AG04449 (cell line): ENCODE measurements at regions not wholly inside any gene's neighbourhood (a gene's known extent, or its start where the extent isn't known, plus 50 kb on each side); places are given as distances from the start of the nearest gene placed in this dataset.
"Not testable (repeated sequence)": the region's sequence is repeated elsewhere in the genome, so short reads cannot be mapped to it uniquely, and the experiment has no call there.

Experiments used
- CTCF ChIA-PET: fragments of 350-600 bp; formaldehyde crosslinking; extraction: SDS; loops from one replicate; lab custom pipeline; 2021; ENCODE audit warnings: antibody characterized with exemption; lab: Yijun Ruan, JAX
- POLR2A ChIA-PET: fragments of 400-600, 350-600 bp; formaldehyde crosslinking; extraction: SDS; loops from one replicate; lab custom pipeline; 2020; ENCODE audit warnings: antibody characterized with exemption, inconsistent platforms; lab: Yijun Ruan, JAX
- DNase-seq: peaks from one replicate; pipeline ENCODE4 v3.0.0-alpha.2; 2010; ENCODE audit warnings: low read depth, low spot score
- H3K4me3 ChIP-seq: 2 replicates; pipeline ENCODE4 v1.5.1; 2011; ENCODE audit warnings: low read depth, mild to moderate bottlenecking, control low read depth, low read length
- TF ChIP-seq, protein P1 (sequence below): IDR thresholded peaks from one replicate; pipeline ENCODE4 v1.5.1; 2011; ENCODE audit warnings: mild to moderate bottlenecking, moderate library complexity, low read length, control low read depth, inconsistent platforms; ENCODE audit not compliant: insufficient read depth; ENCODE audit errors: missing control alignments

DNA sequence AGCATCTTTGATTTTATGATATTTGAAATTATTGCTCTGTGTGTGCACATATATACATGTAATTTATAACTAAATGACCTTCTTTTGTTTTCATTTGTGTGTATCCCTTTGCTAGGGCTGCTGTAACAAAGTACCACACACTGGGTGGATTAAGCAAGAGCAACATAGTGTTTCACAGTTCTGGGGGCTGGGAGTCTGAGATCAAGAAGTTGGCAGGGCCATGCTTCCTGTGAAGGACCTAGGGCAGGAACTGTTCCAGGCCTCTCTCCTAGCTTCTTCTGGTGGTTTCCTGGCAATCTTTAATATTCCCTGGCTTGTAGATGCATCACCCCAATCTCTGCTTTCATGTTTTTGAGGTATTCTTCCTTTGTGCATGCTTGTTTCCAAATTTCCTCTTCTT is 1043.9 kb downstream of the TSN start:
- CTCF ChIA-PET: no interaction called here
- TF ChIP-seq, protein P1, sequence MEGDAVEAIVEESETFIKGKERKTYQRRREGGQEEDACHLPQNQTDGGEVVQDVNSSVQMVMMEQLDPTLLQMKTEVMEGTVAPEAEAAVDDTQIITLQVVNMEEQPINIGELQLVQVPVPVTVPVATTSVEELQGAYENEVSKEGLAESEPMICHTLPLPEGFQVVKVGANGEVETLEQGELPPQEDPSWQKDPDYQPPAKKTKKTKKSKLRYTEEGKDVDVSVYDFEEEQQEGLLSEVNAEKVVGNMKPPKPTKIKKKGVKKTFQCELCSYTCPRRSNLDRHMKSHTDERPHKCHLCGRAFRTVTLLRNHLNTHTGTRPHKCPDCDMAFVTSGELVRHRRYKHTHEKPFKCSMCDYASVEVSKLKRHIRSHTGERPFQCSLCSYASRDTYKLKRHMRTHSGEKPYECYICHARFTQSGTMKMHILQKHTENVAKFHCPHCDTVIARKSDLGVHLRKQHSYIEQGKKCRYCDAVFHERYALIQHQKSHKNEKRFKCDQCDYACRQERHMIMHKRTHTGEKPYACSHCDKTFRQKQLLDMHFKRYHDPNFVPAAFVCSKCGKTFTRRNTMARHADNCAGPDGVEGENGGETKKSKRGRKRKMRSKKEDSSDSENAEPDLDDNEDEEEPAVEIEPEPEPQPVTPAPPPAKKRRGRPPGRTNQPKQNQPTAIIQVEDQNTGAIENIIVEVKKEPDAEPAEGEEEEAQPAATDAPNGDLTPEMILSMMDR: no peak
- H3K4me3 ChIP-seq: no peak overlapping the region
- no peak for DNase-seq
- POLR2A ChIA-PET: no interaction called here

DNA sequence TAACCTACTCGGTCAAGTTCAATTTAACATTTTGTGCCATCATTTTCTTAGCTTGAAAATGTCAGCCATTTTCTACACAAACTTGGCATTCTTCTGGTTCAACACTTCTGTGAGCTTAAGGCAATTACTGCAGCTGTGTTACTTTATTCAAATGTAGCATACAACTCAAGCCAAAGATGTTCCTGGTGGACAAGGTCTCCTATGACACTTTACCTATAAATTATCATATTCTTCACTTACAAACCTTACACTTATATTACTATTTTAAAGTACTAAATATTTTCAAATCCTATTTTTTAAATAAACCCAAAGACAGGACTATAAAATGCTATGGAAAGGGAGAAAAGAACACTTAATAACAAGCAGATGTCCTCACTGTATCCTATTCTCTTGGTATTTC is 1045.3 kb downstream of the TSN start:
- no peak overlapping the region for H3K4me3 ChIP-seq
- no peak for DNase-seq
- CTCF ChIA-PET: no interaction called here
- POLR2A ChIA-PET: no interaction called here
- TF ChIP-seq, protein P1: no peak

DNA sequence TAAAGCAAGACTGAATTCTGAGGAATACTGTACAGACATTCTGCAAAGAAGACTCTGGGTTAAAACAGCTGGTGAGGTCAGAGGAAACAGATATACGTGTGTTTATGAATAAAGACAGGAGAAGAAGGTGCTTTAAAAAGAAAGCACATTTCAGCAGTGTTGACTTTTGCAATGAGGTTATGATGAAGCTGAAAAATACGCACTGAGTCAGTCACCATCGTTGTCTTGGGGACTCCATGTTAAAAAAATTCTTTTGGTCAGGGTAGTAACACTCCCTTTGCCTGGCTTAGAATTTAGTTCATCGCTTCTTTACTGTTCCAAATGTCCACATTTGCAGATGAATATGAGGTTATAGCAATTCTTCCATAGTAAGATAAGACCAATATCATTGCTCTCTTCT is 1049.0 kb downstream of the TSN start:
- no peak for DNase-seq
- ChIA-PET POLR2A (no interaction called here), CTCF (no interaction called here)
- TF ChIP-seq, protein P1: no peak
- no peak overlapping the region for H3K4me3 ChIP-seq

DNA sequence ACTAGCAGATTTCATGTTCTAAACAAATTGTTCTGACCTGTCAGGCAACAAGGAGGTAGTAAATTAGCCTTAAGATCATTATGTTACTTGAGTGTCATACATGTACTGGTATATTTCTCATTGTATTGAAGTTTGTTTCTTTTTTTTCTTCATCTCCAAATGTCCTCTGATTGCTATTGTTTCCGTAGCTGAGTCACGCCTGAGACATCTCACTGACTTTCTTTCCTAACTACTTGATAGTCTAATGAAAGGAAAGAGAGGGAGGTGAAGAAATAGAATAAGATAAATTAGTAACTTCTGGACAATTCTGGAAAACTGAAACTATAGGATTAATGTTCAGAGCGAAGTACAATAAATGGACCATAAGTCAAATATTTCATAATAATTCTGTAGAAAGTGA is 1049.9 kb downstream of the TSN start:
- H3K4me3 ChIP-seq: no peak overlapping the region
- ChIA-PET POLR2A (no interaction called here), CTCF (no interaction called here)
- TF ChIP-seq, protein P1: no peak
- no peak for DNase-seq

DNA sequence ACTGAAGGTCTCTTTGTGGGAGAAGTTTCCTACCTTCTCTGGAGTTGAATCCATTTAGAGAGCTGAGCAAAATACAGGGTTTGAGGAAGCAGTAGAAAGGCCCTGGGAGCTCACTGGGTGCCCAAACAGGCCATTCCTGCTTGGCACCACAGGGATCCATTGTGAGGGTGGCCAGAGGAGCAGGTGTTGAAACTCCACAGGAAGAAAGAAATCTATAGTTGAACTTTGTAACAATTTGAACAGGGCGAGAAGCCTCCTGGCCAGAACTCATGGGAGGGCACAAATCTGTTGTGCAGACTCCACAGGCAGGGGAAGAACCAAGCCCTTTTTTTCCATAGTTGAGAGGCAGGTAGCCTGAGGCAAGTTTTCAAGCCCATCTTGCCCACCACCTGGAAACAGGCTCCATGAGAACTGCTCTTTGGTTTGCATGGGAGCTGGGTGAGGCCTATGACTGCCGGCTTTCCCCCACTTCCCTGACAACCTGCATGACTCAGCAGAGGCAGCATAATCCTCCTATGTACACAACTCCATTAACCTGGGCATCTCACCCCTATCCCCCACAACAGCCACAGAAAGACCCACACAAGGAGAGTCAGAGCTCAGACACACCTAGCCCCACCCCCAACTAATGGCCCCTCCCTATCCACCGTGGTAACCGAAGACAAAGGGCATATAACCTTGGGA is 1053.0 kb downstream of the TSN start:
- ChIA-PET CTCF (no interaction called here), POLR2A (no interaction called here)
- DNase-seq: no peak
- no peak overlapping the region for H3K4me3 ChIP-seq
- TF ChIP-seq, protein P1: no peak

DNA sequence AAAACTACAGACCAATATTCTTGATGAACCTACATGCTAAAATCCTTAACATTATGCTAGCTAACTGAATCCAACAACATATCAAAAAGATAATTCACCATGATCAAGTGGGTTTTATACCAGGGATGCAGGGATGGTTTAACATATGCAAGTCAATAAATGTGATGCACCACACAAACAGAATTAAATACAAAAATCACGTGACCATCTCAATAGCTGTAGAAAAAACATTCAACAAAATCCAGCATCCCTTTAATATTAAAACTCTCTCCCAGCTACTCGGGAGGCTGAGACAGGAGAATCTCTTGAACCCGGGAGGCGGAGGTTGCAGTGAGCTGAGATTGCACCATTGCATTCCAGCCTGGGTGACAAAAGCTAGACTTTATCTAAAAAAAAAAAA is 1056.8 kb downstream of the TSN start:
- DNase-seq, H3K4me3 ChIP-seq, CTCF ChIA-PET, POLR2A ChIA-PET: not testable (repeated sequence)

DNA sequence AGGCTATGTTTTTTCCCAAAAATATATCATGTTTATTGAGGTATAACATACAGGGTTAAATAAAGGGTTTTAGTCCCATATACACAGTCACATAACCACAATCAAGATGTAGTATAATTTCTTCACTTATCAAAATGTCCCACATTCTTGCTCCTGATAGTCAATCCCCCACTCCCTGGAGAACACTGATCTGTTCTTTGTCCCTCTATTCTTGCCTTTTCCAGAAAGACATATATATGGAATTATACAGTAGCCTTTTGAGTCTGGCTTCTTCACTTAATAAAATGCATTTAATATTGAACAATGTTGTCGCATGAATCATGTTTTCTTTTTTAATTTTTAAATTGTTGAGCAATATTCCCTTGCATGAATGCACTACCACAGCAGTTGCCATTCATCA is 1059.7 kb downstream of the TSN start:
- DNase-seq: no peak
- H3K4me3 ChIP-seq: no peak overlapping the region
- TF ChIP-seq, protein P1: no peak
- CTCF ChIA-PET: no interaction called here
- POLR2A ChIA-PET: no interaction called here
